H9 (cell line): ENCODE measurements at regions not wholly inside any gene's neighbourhood (a gene's known extent, or its start where the extent isn't known, plus 50 kb on each side); places are given as distances from the start of the nearest gene placed in this dataset.

Source experiments
- DNase-seq: peaks from one replicate; pipeline ENCODE4 v3.0.0-alpha.2; 2017
- H2AFZ ChIP-seq: one replicate; pipeline ENCODE4 v1.6.1; 2013; ENCODE audit warnings: mild to moderate bottlenecking, low read length, control low read depth, moderate library complexity
- H2AK5ac ChIP-seq: 2 replicates; pipeline ENCODE4 v1.6.1; 2013; ENCODE audit warnings: low read length, control low read depth, mixed read lengths; ENCODE audit not compliant: insufficient read length
- H2BK120ac ChIP-seq: one replicate; pipeline ENCODE4 v1.6.1; 2013; ENCODE audit warnings: low read depth, mild to moderate bottlenecking, low read length, control low read depth, inconsistent platforms; ENCODE audit not compliant: poor library complexity, severe bottlenecking
- H2BK12ac ChIP-seq: 2 replicates; pipeline ENCODE4 v1.6.1; 2013; ENCODE audit warnings: low read length, control low read depth, mixed read lengths, low read depth; ENCODE audit not compliant: insufficient read length
- H2BK15ac ChIP-seq: 2 replicates; pipeline ENCODE4 v1.6.1; 2013; ENCODE audit warnings: low read depth, low read length, control low read depth
- H2BK20ac ChIP-seq: one replicate; pipeline ENCODE4 v1.6.1; 2013; ENCODE audit warnings: low read depth, mild to moderate bottlenecking, low read length, control low read depth, inconsistent platforms; ENCODE audit not compliant: poor library complexity, severe bottlenecking
- H2BK5ac ChIP-seq: 2 replicates; pipeline ENCODE4 v1.6.1; 2013; ENCODE audit warnings: low read length, control low read depth, mixed read lengths; ENCODE audit not compliant: insufficient read length
- H3K14ac ChIP-seq: 2 replicates; pipeline ENCODE4 v1.6.1; 2013; ENCODE audit warnings: low read length, control low read depth; ENCODE audit not compliant: insufficient read depth
- H3K18ac ChIP-seq: 2 replicates; pipeline ENCODE4 v1.6.1; 2013; ENCODE audit warnings: low read depth, mild to moderate bottlenecking, mixed read lengths, low read length, control low read depth; ENCODE audit not compliant: insufficient read length
- H3K23ac ChIP-seq: 2 replicates; pipeline ENCODE4 v1.6.1; 2013; ENCODE audit warnings: low read length, control low read depth, mixed read lengths, low read depth; ENCODE audit not compliant: insufficient read length
- H3K23me2 ChIP-seq: 2 replicates; pipeline ENCODE4 v1.6.1; 2013; ENCODE audit warnings: low read depth, mild to moderate bottlenecking, mixed read lengths, low read length, control low read depth; ENCODE audit not compliant: insufficient read length, poor library complexity, severe bottlenecking
- H3K27ac ChIP-seq: 2 replicates; pipeline ENCODE4 v1.5.1; 2013; ENCODE audit warnings: low read length, control low read depth, mixed read lengths, low read depth; ENCODE audit not compliant: insufficient read length
- H3K27me3 ChIP-seq: 2 replicates; pipeline ENCODE4 v1.6.1; 2013; ENCODE audit warnings: low read length, control low read depth, inconsistent platforms; ENCODE audit not compliant: insufficient read depth
- H3K4ac ChIP-seq: 2 replicates; pipeline ENCODE4 v1.6.1; 2013; ENCODE audit warnings: low read depth, mild to moderate bottlenecking, control low read depth, inconsistent platforms, low read length, moderate library complexity
- H3K4me1 ChIP-seq: 2 replicates; pipeline ENCODE4 v1.6.1; 2013; ENCODE audit warnings: low read length, control low read depth, inconsistent platforms; ENCODE audit not compliant: insufficient read depth
- H3K4me2 ChIP-seq: 2 replicates; pipeline ENCODE4 v1.6.1; 2013; ENCODE audit warnings: low read length, control low read depth, mixed read lengths; ENCODE audit not compliant: insufficient read length, insufficient read depth
- H3K56ac ChIP-seq: 2 replicates; pipeline ENCODE4 v1.6.1; 2013; ENCODE audit warnings: low read depth, mild to moderate bottlenecking, mixed read lengths, low read length, control low read depth; ENCODE audit not compliant: insufficient read length
- H3K79me1 ChIP-seq: 2 replicates; pipeline ENCODE4 v1.6.1; 2013; ENCODE audit warnings: low read depth, mild to moderate bottlenecking, moderate library complexity, low read length, control low read depth, inconsistent platforms; ENCODE audit not compliant: insufficient read depth, poor library complexity, severe bottlenecking
- H3K79me2 ChIP-seq: 2 replicates; pipeline ENCODE4 v1.6.1; 2013; ENCODE audit warnings: low read length, control low read depth, inconsistent platforms; ENCODE audit not compliant: insufficient read depth
- H3K9ac ChIP-seq: 2 replicates; pipeline ENCODE4 v1.6.1; 2013; ENCODE audit warnings: low read length, control low read depth, mixed read lengths; ENCODE audit not compliant: insufficient read length; ENCODE audit errors: extremely low read depth
- H3K9me3 ChIP-seq: one replicate; pipeline ENCODE4 v1.6.1; 2013; ENCODE audit warnings: low read depth, low read length, inconsistent platforms; ENCODE audit not compliant: control insufficient read depth
- H3T11ph ChIP-seq: one replicate; pipeline ENCODE4 v1.6.1; 2013; ENCODE audit warnings: mild to moderate bottlenecking, low read length, control low read depth, inconsistent platforms
- H4K20me1 ChIP-seq: one replicate; pipeline ENCODE4 v1.6.1; 2013; ENCODE audit not compliant: control insufficient read depth, insufficient read length, insufficient read depth
- H4K5ac ChIP-seq: 2 replicates; pipeline ENCODE4 v1.6.1; 2013; ENCODE audit warnings: low read depth, mild to moderate bottlenecking, mixed read lengths, low read length, control low read depth; ENCODE audit not compliant: insufficient read length
- H4K8ac ChIP-seq: replicated peaks from 2 replicates; pipeline ENCODE4 v1.6.1; 2013; ENCODE audit warnings: low read length, control low read depth, mixed read lengths, low read depth; ENCODE audit not compliant: insufficient read length
- H4K91ac ChIP-seq: 2 replicates; pipeline ENCODE4 v1.6.1; 2013; ENCODE audit warnings: low read depth, mild to moderate bottlenecking, moderate library complexity, mixed read lengths, low read length, control low read depth; ENCODE audit not compliant: insufficient read length
- H3K27ac Mint-ChIP-seq, 3 experiments: 2 replicates in 2 of 3; 3 replicates in 1 of 3; pipeline ENCODE4 v1.8.0; 2020 to 2021; ENCODE audit warnings: mixed read lengths in 3 of 3, mild to moderate bottlenecking in 1 of 3, moderate library complexity in 1 of 3
- H3K27me3 Mint-ChIP-seq: 2 replicates; pipeline ENCODE4 v1.8.0; 2021; ENCODE audit warnings: low read depth, mild to moderate bottlenecking, moderate library complexity, mixed read lengths
- H3K36me3 Mint-ChIP-seq, 3 experiments: 2 replicates in 2 of 3; 3 replicates in 1 of 3; pipeline ENCODE4 v1.8.0; 2020 to 2021; ENCODE audit warnings: low read depth in 3 of 3, mixed read lengths in 3 of 3; ENCODE audit not compliant: insufficient read depth in 1 of 3
- H3K4me1 Mint-ChIP-seq, 2 experiments: 2 replicates each; pipeline ENCODE4 v1.8.0; 2020; ENCODE audit warnings: mixed read lengths in 2 of 2
- H3K4me3 Mint-ChIP-seq, 2 experiments: 2 replicates in 1 of 2; 3 replicates in 1 of 2; pipeline ENCODE4 v1.8.0; 2020 to 2021; ENCODE audit warnings: mild to moderate bottlenecking in 2 of 2, mixed read lengths in 2 of 2, moderate library complexity in 1 of 2
- H3K9me3 Mint-ChIP-seq, 2 experiments: 2 replicates in 1 of 2; 3 replicates in 1 of 2; pipeline ENCODE4 v1.8.0; 2020; ENCODE audit warnings: mild to moderate bottlenecking in 2 of 2, mixed read lengths in 2 of 2, moderate library complexity in 1 of 2
- WGBS: extraction: QIAGEN DNeasy Blood & Tissue Kit; methylation state at CpG from one replicate; pipeline ENCODE4 v1.1.7; 2013; ENCODE audit warnings: missing lambda C conversion rate, low lambda C conversion rate, mixed read lengths; ENCODE audit not compliant: insufficient read length; ENCODE audit errors: extremely low coverage; 5-methylcytosine and 5-hydroxymethylcytosine counted together
- TF ChIP-seq, protein P1 (sequence below): fragments of 200-600 bp; sonication (generic); conservative IDR thresholded peaks from 3 replicates; pipeline ENCODE4 v1.8.0; 2021; ENCODE audit warnings: antibody characterized with exemption, mild to moderate bottlenecking

DNA sequence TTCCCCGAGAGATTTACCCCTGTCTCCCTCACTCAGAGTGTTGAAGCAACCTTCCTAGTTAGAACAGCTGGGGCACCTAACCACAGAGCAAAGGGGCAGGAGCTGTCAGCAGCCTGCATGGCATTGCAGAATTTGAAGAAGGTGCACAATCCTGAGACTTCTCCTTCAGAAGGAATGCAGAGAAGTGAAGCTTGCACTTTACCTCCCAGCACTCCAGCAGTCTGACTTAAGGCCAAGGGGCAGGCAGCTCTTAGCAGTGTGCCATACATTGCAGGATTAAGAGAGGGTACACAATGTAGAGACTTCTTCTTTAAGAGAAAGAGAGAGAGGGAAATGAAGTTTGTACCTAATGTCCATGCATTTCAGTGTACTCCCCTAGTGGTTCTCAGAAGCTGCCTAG is 236.0 kb upstream of the FBXL7 start:
- H3K4me1 ChIP-seq: 0 out of 2 replicates have a peak, but pooled peaks cover 5% of the 10 kb centered on the region
- H2AFZ ChIP-seq: no peak overlapping the region
- H3K27me3 Mint-ChIP-seq: no peaks in the 10 kb centered on the region
- H3K9me3 ChIP-seq: no peaks in the 10 kb centered on the region
- H4K8ac ChIP-seq: no peak overlapping the region
- no peak overlapping the region for H3K27ac ChIP-seq
- H3K79me1 ChIP-seq: no peaks in the 10 kb centered on the region
- H4K5ac ChIP-seq: no peak overlapping the region
- H3K56ac ChIP-seq: no peak overlapping the region
- no peak overlapping the region for H3K4me3 Mint-ChIP-seq
- DNase-seq: no peak
- no peak overlapping the region for H3K4me2 ChIP-seq
- H2BK5ac ChIP-seq: no peak overlapping the region
- H3K9ac ChIP-seq: no peak overlapping the region
- H3K79me2 ChIP-seq: no peaks in the 10 kb centered on the region
- H3K4ac ChIP-seq: no peak overlapping the region
- no peak overlapping the region for H3K23ac ChIP-seq
- no peaks in the 10 kb centered on the region for H3K36me3 Mint-ChIP-seq
- no peak overlapping the region for H3K18ac ChIP-seq
- no peaks in the 10 kb centered on the region for H3K9me3 Mint-ChIP-seq
- H3K4me1 Mint-ChIP-seq: peaks cover 8 to 10% of the 10 kb centered on the region in 2 experiments
- no peak overlapping the region for H2BK15ac ChIP-seq
- H3K27me3 ChIP-seq: no peaks in the 10 kb centered on the region
- no peaks in the 10 kb centered on the region for H4K20me1 ChIP-seq
- H3K27ac Mint-ChIP-seq: no peak overlapping the region
- no peak overlapping the region for H3T11ph ChIP-seq
- no peak overlapping the region for H3K14ac ChIP-seq
- no peak overlapping the region for H2AK5ac ChIP-seq
- H2BK120ac ChIP-seq: no peak overlapping the region
- H3K23me2 ChIP-seq: no peaks in the 10 kb centered on the region
- no CpG with 5 or more reads among the region's 1 CpG for WGBS
- TF ChIP-seq, protein P1, sequence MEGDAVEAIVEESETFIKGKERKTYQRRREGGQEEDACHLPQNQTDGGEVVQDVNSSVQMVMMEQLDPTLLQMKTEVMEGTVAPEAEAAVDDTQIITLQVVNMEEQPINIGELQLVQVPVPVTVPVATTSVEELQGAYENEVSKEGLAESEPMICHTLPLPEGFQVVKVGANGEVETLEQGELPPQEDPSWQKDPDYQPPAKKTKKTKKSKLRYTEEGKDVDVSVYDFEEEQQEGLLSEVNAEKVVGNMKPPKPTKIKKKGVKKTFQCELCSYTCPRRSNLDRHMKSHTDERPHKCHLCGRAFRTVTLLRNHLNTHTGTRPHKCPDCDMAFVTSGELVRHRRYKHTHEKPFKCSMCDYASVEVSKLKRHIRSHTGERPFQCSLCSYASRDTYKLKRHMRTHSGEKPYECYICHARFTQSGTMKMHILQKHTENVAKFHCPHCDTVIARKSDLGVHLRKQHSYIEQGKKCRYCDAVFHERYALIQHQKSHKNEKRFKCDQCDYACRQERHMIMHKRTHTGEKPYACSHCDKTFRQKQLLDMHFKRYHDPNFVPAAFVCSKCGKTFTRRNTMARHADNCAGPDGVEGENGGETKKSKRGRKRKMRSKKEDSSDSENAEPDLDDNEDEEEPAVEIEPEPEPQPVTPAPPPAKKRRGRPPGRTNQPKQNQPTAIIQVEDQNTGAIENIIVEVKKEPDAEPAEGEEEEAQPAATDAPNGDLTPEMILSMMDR: no peak
- no peak overlapping the region for H4K91ac ChIP-seq
- no peak overlapping the region for H2BK20ac ChIP-seq
- no peak overlapping the region for H2BK12ac ChIP-seq
